Upper lobe of left lung (tissue), 4 donors: ENCODE measurements at regions not wholly inside any gene's neighbourhood (a gene's known extent, or its start where the extent isn't known, plus 50 kb on each side); places are given as distances from the start of the nearest gene placed in this dataset.
"Not testable (repeated sequence)": the region's sequence is repeated elsewhere in the genome, so short reads cannot be mapped to it uniquely, and the experiment has no call there.

Experiments
- EP300 ChIP-seq, 4 donors: sonication (generic); formaldehyde crosslinking; IDR thresholded peaks; one replicate each; pipeline ENCODE4 v1.5.1; 2017; ENCODE audit warnings: antibody characterized with exemption in 4 of 4, control low read depth in 2 of 4
- POLR2A ChIP-seq, 4 donors: fragments of 450-650 bp; IDR thresholded peaks; one replicate each; pipeline ENCODE4 v1.5.1; 2016 to 2017; ENCODE audit warnings: antibody characterized with exemption in 4 of 4, mild to moderate bottlenecking in 2 of 4
- POLR2AphosphoS5 ChIP-seq, 2 donors: sonication (generic); formaldehyde crosslinking; IDR thresholded peaks; one replicate each; pipeline ENCODE4 v1.5.1; 2017; ENCODE audit warnings: antibody characterized with exemption in 2 of 2
- TF ChIP-seq, protein P1 (sequence below), 6 experiments: fragments of 450-650 bp in 4 of 6; fragments of 200-600 bp in 2 of 6; sonication (generic) in 2 of 6; IDR thresholded peaks; one replicate each; pipeline ENCODE4 v1.5.1; 2016 to 2019; ENCODE audit warnings: antibody characterized with exemption in 6 of 6

GRCh38 chr1:119213213-119213612 lies 72.8 kb upstream of the WARS2 start:
- not testable (repeated sequence) for TF ChIP-seq POLR2A, EP300, POLR2AphosphoS5 (IDR thresholded peaks at IDR 0.05)
- TF ChIP-seq, protein P1, sequence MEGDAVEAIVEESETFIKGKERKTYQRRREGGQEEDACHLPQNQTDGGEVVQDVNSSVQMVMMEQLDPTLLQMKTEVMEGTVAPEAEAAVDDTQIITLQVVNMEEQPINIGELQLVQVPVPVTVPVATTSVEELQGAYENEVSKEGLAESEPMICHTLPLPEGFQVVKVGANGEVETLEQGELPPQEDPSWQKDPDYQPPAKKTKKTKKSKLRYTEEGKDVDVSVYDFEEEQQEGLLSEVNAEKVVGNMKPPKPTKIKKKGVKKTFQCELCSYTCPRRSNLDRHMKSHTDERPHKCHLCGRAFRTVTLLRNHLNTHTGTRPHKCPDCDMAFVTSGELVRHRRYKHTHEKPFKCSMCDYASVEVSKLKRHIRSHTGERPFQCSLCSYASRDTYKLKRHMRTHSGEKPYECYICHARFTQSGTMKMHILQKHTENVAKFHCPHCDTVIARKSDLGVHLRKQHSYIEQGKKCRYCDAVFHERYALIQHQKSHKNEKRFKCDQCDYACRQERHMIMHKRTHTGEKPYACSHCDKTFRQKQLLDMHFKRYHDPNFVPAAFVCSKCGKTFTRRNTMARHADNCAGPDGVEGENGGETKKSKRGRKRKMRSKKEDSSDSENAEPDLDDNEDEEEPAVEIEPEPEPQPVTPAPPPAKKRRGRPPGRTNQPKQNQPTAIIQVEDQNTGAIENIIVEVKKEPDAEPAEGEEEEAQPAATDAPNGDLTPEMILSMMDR (IDR thresholded peaks at IDR 0.05) = not testable (repeated sequence)
